MM.1S (cell line): ENCODE measurements at regions not wholly inside any gene's neighbourhood (a gene's known extent, or its start where the extent isn't known, plus 50 kb on each side); places are given as distances from the start of the nearest gene placed in this dataset.

Experiments used
- DNase-seq: peaks from one replicate; pipeline ENCODE4 v3.0.0-alpha.2; 2015
- H2AFZ ChIP-seq: fragments of 300-600 bp; sonication (generic); 2 replicates; pipeline ENCODE4 v1.6.0; 2016; ENCODE audit warnings: antibody characterized with exemption, low read length
- H3F3A ChIP-seq: fragments of 300-600 bp; sonication (generic); 2 replicates; pipeline ENCODE4 v1.6.1; 2016; ENCODE audit warnings: mild to moderate bottlenecking, antibody characterized with exemption, low read length, moderate library complexity, mixed read lengths; ENCODE audit not compliant: insufficient read depth
- H3K27ac ChIP-seq: fragments of 300-600 bp; sonication (generic); 2 replicates; pipeline ENCODE4 v1.5.1; 2016; ENCODE audit warnings: mild to moderate bottlenecking, low read length
- H3K27me3 ChIP-seq: fragments of 300-600 bp; sonication (generic); replicated peaks from 2 replicates; pipeline ENCODE4 v1.6.0; 2016; ENCODE audit warnings: low read length; ENCODE audit not compliant: insufficient read depth
- H3K36me3 ChIP-seq: fragments of 300-600 bp; sonication (generic); replicated peaks from 2 replicates; pipeline ENCODE4 v1.6.1; 2016; ENCODE audit warnings: mild to moderate bottlenecking, low read length, mixed read lengths; ENCODE audit not compliant: insufficient read depth
- H3K4me1 ChIP-seq: fragments of 300-600 bp; sonication (generic); 2 replicates; pipeline ENCODE4 v1.6.1; 2016; ENCODE audit warnings: low read length, mixed read lengths
- H3K4me2 ChIP-seq: fragments of 300-600 bp; sonication (generic); 2 replicates; pipeline ENCODE4 v1.6.0; 2016; ENCODE audit warnings: low read depth, low read length
- H3K4me3 ChIP-seq: fragments of 300-600 bp; sonication (generic); 2 replicates; pipeline ENCODE4 v1.5.1; 2016; ENCODE audit warnings: low read length, mixed read lengths
- H3K79me2 ChIP-seq: fragments of 300-600 bp; sonication (generic); 2 replicates; pipeline ENCODE4 v1.6.1; 2016; ENCODE audit warnings: mixed run types, low read length, mixed read lengths
- H3K9ac ChIP-seq: fragments of 300-600 bp; sonication (generic); 2 replicates; pipeline ENCODE4 v1.6.1; 2016; ENCODE audit warnings: low read length, mixed read lengths
- H3K9me2 ChIP-seq: fragments of 300-600 bp; sonication (generic); replicated peaks from 2 replicates; pipeline ENCODE4 v1.6.1; 2016; ENCODE audit warnings: mild to moderate bottlenecking, low read length, mixed read lengths; ENCODE audit not compliant: insufficient read depth
- H3K9me3 ChIP-seq: fragments of 300-600 bp; sonication (generic); replicated peaks from 2 replicates; pipeline ENCODE4 v1.6.1; 2016; ENCODE audit warnings: mild to moderate bottlenecking, low read length, mixed read lengths; ENCODE audit not compliant: insufficient read depth
- H4K20me1 ChIP-seq: fragments of 300-600 bp; sonication (generic); 2 replicates; pipeline ENCODE4 v1.6.1; 2016; ENCODE audit warnings: mild to moderate bottlenecking, low read length, moderate library complexity, mixed read lengths; ENCODE audit not compliant: insufficient read depth
- CTCF ChIP-seq: fragments of 300-600 bp; sonication (generic); IDR thresholded peaks from 2 replicates; pipeline ENCODE4 v1.5.1; 2016; ENCODE audit warnings: antibody characterized with exemption, low read length, mixed read lengths
- EZH2 ChIP-seq: fragments of 300-600 bp; sonication (generic); optimal IDR thresholded peaks from 2 replicates; pipeline ENCODE3; 2017; ENCODE audit warnings: low read depth, mild to moderate bottlenecking, antibody characterized with exemption, low read length, mixed read lengths
- EZH2phosphoT487 ChIP-seq: fragments of 300-600 bp; sonication (generic); IDR thresholded peaks from 2 replicates; pipeline ENCODE4 v1.6.1; 2018; ENCODE audit warnings: antibody characterized with exemption, low read length

DNA sequence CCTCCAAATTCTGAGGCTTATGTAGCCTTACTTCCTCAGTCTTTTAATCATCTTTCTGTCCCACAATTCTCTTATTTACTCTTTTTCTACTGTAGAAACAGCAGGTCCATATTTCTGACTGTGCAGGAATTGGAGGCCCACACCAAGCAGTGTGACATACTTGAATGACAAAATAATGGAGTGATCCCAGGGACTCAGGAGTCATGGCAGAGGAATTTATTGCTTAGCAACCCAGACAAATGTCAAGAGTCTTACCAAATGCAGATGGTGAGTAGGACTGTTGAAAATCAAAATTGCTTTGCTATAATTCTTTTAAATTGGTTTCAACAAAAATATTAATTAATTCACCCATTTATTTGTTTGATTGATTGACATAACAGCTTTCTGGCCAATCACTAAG, 59.9 kb downstream of the HTR1B start:
- Histone ChIP-seq H3K4me1 (no peaks in the 10 kb centered on the region), H3K4me2 (no peak overlapping the region), H3K27me3 (no peaks in the 10 kb centered on the region), H2AFZ (no peak overlapping the region), H3K9ac (no peak overlapping the region), H3K9me2 (no peaks in the 10 kb centered on the region), H3K4me3 (no peak overlapping the region), H3K36me3 (no peaks in the 10 kb centered on the region), H3K27ac (no peak overlapping the region), H3F3A (no peaks in the 10 kb centered on the region), H3K9me3 (no peaks in the 10 kb centered on the region), H3K79me2 (no peaks in the 10 kb centered on the region), H4K20me1 (no peaks in the 10 kb centered on the region)
- no peak for DNase-seq
- TF ChIP-seq EZH2phosphoT487 (no peak), CTCF (no peak), EZH2 (no peak)

GRCh38 chr6:77401231-77401630, 62.1 kb downstream of the HTR1B start:
- no peaks in the 10 kb centered on the region for H3K9me3 ChIP-seq
- H4K20me1 ChIP-seq = no peaks in the 10 kb centered on the region
- no peak for DNase-seq
- no peaks in the 10 kb centered on the region for H3K79me2 ChIP-seq
- H3F3A ChIP-seq = no peaks in the 10 kb centered on the region
- no peaks in the 10 kb centered on the region for H3K27me3 ChIP-seq
- H3K4me3 ChIP-seq = no peak overlapping the region
- H3K4me1 ChIP-seq = no peaks in the 10 kb centered on the region
- no peak overlapping the region for H3K9ac ChIP-seq
- H2AFZ ChIP-seq = no peak overlapping the region
- no peak overlapping the region for H3K4me2 ChIP-seq
- H3K9me2 ChIP-seq = no peaks in the 10 kb centered on the region
- H3K27ac ChIP-seq = no peak overlapping the region
- H3K36me3 ChIP-seq = no peaks in the 10 kb centered on the region
- TF ChIP-seq CTCF (no peak), EZH2phosphoT487 (no peak), EZH2 (no peak)

DNA sequence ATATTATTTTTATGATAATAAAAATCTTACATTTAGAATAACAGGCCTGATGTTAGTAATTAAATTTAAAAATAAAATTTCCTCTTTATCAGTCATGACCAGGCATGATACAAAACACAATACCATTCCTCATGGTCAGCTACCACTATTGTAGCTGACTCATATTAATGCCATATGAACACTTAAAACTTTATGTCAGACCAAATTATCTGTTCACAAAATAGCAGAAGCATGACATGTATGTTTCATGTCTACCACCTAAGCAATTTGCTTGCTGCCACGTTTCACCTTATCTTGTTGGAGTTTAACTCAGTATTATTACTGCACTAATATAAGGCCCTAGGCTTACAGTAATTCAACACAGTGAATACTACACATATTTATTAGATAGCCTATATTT, 65.7 kb downstream of the HTR1B start:
- H3F3A ChIP-seq = no peaks in the 10 kb centered on the region
- H3K9me3 ChIP-seq = no peaks in the 10 kb centered on the region
- TF ChIP-seq EZH2 = no peak
- no peaks in the 10 kb centered on the region for H3K27me3 ChIP-seq
- no peak overlapping the region for H3K9ac ChIP-seq
- H3K4me3 ChIP-seq = no peak overlapping the region
- H3K27ac ChIP-seq = no peak overlapping the region
- no peak for DNase-seq
- no peaks in the 10 kb centered on the region for H3K36me3 ChIP-seq
- H3K4me2 ChIP-seq = no peak overlapping the region
- no peaks in the 10 kb centered on the region for H3K4me1 ChIP-seq
- H3K9me2 ChIP-seq = no peaks in the 10 kb centered on the region
- no peak overlapping the region for H2AFZ ChIP-seq
- no peaks in the 10 kb centered on the region for H3K79me2 ChIP-seq
- no peaks in the 10 kb centered on the region for H4K20me1 ChIP-seq

- Histone ChIP-seq H3K9me3 (no peaks in the 10 kb centered on the region), H2AFZ (no peak overlapping the region), H3F3A (no peaks in the 10 kb centered on the region), H3K4me1 (no peaks in the 10 kb centered on the region), H3K27ac (no peak overlapping the region), H3K4me2 (no peak overlapping the region), H3K9me2 (no peaks in the 10 kb centered on the region), H3K79me2 (no peaks in the 10 kb centered on the region), H3K27me3 (no peaks in the 10 kb centered on the region), H4K20me1 (no peaks in the 10 kb centered on the region), H3K4me3 (no peak overlapping the region), H3K36me3 (no peaks in the 10 kb centered on the region), H3K9ac (no peak overlapping the region)
- no peak for TF ChIP-seq EZH2
- TF ChIP-seq EZH2phosphoT487 = no peak
- no peak for TF ChIP-seq CTCF
- DNase-seq = no peak
Measured at GRCh38 chr6:77389402-77389801, 73.9 kb downstream of the HTR1B start.
